Natural killer cell treated with Interleukin-12 subunit alpha and Interleukin-12 subunit beta and Interleukin-15 and Interleukin-18, amount 100 ng/mL, for 72 hours (primary cell): ENCODE measurements at regions not wholly inside any gene's neighbourhood (a gene's known extent, or its start where the extent isn't known, plus 50 kb on each side); places are given as distances from the start of the nearest gene placed in this dataset.

Source experiments
- ATAC-seq, 2 donors: fragments of 150-1000 bp; cut with Tn5 transposase in 1 of 2; sonication (Bioruptor Pico), chemical (Tn5 transposase) in 1 of 2; 2 replicates each; pipeline ENCODE4 v1.10.0; 2021
- DNase-seq: peaks from one replicate; pipeline ENCODE4 v3.0.0; 2022; ENCODE audit warnings: low spot score
- H3K27ac Mint-ChIP-seq, 2 donors: 1 replicate in 1 of 2; 2 replicates in 1 of 2; pipeline ENCODE4 v1.8.0; 2022; ENCODE audit warnings: mixed read lengths in 2 of 2, mild to moderate bottlenecking in 1 of 2, moderate library complexity in 1 of 2
- H3K27me3 Mint-ChIP-seq, 2 donors: 1 replicate in 1 of 2; 2 replicates in 1 of 2; pipeline ENCODE4 v1.8.0; 2022; ENCODE audit warnings: mixed read lengths in 2 of 2
- H3K36me3 Mint-ChIP-seq: one replicate; pipeline ENCODE4 v1.8.0; 2022; ENCODE audit warnings: mixed read lengths
- H3K4me1 Mint-ChIP-seq, 2 donors: 1 replicate in 1 of 2; 2 replicates in 1 of 2; pipeline ENCODE4 v1.8.0; 2022; ENCODE audit warnings: low read depth in 2 of 2, mixed read lengths in 2 of 2, mild to moderate bottlenecking in 1 of 2
- H3K4me3 Mint-ChIP-seq: one replicate; pipeline ENCODE4 v1.8.0; 2022; ENCODE audit warnings: mixed read lengths
- H3K9me3 Mint-ChIP-seq: 2 replicates; pipeline ENCODE4 v1.8.0; 2022; ENCODE audit warnings: mixed read lengths

- no peaks in the 10 kb centered on the region for H3K36me3 Mint-ChIP-seq
These were observed 51.6 kb upstream of the KSR1 start for GRCh38 chr17:27404676-27405075.

More at GRCh38 chr17:27404676-27405075, 51.6 kb upstream of the KSR1 start:
- H3K27me3 Mint-ChIP-seq: peaks cover 6 to 8% of the 10 kb centered on the region in 2 donors
- H3K4me1 Mint-ChIP-seq: no peaks in the 10 kb centered on the region
- no peak for ATAC-seq
- H3K9me3 Mint-ChIP-seq: no peaks in the 10 kb centered on the region
- no peak overlapping the region for H3K27ac Mint-ChIP-seq
- DNase-seq: no peak
- H3K4me3 Mint-ChIP-seq: no peak overlapping the region
